Liver (tissue), 3 donors: ENCODE measurements at regions not wholly inside any gene's neighbourhood (a gene's known extent, or its start where the extent isn't known, plus 50 kb on each side); places are given as distances from the start of the nearest gene placed in this dataset.

Source experiments
- CTCF ChIP-seq: fragments of 150-350 bp; IDR thresholded peaks from 2 replicates; pipeline ENCODE4 v1.5.1; 2017; ENCODE audit warnings: improper control_type of control experiment, low read depth, low read length; ENCODE audit not compliant: missing input control
- GABPA ChIP-seq, 2 donors: IDR thresholded peaks in 1 of 2; conservative IDR thresholded peaks in 1 of 2; 2 replicates each; pipeline ENCODE4 v1.6.1; 2016; ENCODE audit warnings: antibody characterized with exemption in 2 of 2, mild to moderate bottlenecking in 1 of 2, moderate library complexity in 1 of 2
- HNF4A ChIP-seq, 2 donors: conservative IDR thresholded peaks; 2 replicates each; pipeline ENCODE4 v1.6.1; 2016; ENCODE audit warnings: antibody characterized with exemption in 2 of 2, mild to moderate bottlenecking in 2 of 2
- RAD21 ChIP-seq, 2 donors: IDR thresholded peaks; 2 replicates each; pipeline ENCODE4 v1.6.1; 2016; ENCODE audit warnings: antibody characterized with exemption in 2 of 2, mild to moderate bottlenecking in 2 of 2
- SP1 ChIP-seq: IDR thresholded peaks from 2 replicates; pipeline ENCODE4 v1.6.1; 2018; ENCODE audit warnings: antibody characterized with exemption, mild to moderate bottlenecking
- ZBTB33 ChIP-seq: IDR thresholded peaks from 2 replicates; pipeline ENCODE4 v1.6.1; 2016; ENCODE audit warnings: antibody characterized with exemption
- TF ChIP-seq, protein P1 (sequence below): IDR thresholded peaks from 2 replicates; pipeline ENCODE4 v1.6.1; 2016; ENCODE audit warnings: antibody characterized with exemption, mild to moderate bottlenecking
- TF ChIP-seq, protein P2 (sequence below): IDR thresholded peaks from 2 replicates; pipeline ENCODE4 v1.6.1; 2016; ENCODE audit warnings: antibody characterized with exemption
- donor health status: healthy.
- donor health status: healthy.

DNA sequence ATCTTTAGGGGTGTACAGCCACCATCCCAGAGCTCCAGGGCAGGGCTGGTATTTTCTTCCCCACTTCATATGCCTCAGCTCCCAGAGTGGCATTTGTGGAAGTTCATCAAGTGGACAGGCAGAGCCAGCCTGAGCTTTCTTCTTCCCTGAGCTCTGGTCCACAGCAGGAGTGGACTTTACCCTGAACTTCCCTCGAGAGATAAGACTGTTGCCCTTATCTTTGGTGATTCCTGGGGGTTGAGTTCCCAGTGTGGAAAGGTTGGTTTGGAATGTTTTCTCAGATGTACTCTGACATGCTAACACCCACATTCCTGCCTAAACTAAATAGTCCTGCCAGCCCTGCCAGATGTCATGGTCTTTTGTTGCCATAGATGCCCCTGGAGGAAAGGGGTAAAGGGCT, 62.0 kb upstream of the LGALSL start:
- TF ChIP-seq CTCF: no peak
- TF ChIP-seq RAD21 (IDR thresholded peaks at IDR 0.05): peak in 1 of 2 donors; percentile 23
- TF ChIP-seq, protein P1, sequence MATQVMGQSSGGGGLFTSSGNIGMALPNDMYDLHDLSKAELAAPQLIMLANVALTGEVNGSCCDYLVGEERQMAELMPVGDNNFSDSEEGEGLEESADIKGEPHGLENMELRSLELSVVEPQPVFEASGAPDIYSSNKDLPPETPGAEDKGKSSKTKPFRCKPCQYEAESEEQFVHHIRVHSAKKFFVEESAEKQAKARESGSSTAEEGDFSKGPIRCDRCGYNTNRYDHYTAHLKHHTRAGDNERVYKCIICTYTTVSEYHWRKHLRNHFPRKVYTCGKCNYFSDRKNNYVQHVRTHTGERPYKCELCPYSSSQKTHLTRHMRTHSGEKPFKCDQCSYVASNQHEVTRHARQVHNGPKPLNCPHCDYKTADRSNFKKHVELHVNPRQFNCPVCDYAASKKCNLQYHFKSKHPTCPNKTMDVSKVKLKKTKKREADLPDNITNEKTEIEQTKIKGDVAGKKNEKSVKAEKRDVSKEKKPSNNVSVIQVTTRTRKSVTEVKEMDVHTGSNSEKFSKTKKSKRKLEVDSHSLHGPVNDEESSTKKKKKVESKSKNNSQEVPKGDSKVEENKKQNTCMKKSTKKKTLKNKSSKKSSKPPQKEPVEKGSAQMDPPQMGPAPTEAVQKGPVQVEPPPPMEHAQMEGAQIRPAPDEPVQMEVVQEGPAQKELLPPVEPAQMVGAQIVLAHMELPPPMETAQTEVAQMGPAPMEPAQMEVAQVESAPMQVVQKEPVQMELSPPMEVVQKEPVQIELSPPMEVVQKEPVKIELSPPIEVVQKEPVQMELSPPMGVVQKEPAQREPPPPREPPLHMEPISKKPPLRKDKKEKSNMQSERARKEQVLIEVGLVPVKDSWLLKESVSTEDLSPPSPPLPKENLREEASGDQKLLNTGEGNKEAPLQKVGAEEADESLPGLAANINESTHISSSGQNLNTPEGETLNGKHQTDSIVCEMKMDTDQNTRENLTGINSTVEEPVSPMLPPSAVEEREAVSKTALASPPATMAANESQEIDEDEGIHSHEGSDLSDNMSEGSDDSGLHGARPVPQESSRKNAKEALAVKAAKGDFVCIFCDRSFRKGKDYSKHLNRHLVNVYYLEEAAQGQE: no peak
- TF ChIP-seq GABPA (IDR thresholded peaks at IDR 0.05 in 1 of 2, conservative IDR thresholded peaks at IDR 0.05 in 1 of 2): no peak
- peak; percentile 35 for TF ChIP-seq SP1
- TF ChIP-seq, protein P2, sequence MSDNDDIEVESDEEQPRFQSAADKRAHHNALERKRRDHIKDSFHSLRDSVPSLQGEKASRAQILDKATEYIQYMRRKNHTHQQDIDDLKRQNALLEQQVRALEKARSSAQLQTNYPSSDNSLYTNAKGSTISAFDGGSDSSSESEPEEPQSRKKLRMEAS: peak; percentile 34
- no peak for TF ChIP-seq ZBTB33
- TF ChIP-seq HNF4A (conservative IDR thresholded peaks at IDR 0.05): peak; percentile 77 to 86
